ENCODE measurements at regions not wholly inside any gene's neighbourhood (a gene's known extent, or its start where the extent isn't known, plus 50 kb on each side); places are given as distances from the start of the nearest gene placed in this dataset.

- TF ChIP-seq CTCF (IDR thresholded peaks at IDR 0.05), result no peak
- H3K27me3 ChIP-seq (ENCODE audit: control insufficient read depth, insufficient read depth, low read length), result no peaks in the 10 kb centered on the region
- H3K4me1 ChIP-seq, result no peaks in the 10 kb centered on the region
- no peak overlapping the region for H2AFZ ChIP-seq
- H3K36me3 ChIP-seq (ENCODE audit: control insufficient read depth, insufficient read depth, low read length), result no peaks in the 10 kb centered on the region
- H3K4me3 ChIP-seq (ENCODE audit: low read depth, low read length), result no peak overlapping the region
- no peak overlapping the region for H3K4me2 ChIP-seq (ENCODE audit: low read length)
- no peak overlapping the region for H3K27ac ChIP-seq
- H3K9me3 ChIP-seq (ENCODE audit: control insufficient read depth, low read length), result no peaks in the 10 kb centered on the region
- H3K79me2 ChIP-seq, result no peaks in the 10 kb centered on the region
- H3K9ac ChIP-seq, result no peak overlapping the region
These were observed 396.8 kb upstream of the DDHD1 start for GRCh38 chr14:53549956-53550355.

GRCh38 chr14:53547593-53547992, 394.5 kb upstream of the DDHD1 start:
- Histone ChIP-seq H3K4me1 (no peaks in the 10 kb centered on the region), H2AFZ (no peak overlapping the region), H3K9ac (no peak overlapping the region), H3K4me3 (ENCODE audit: low read depth, low read length) (no peak overlapping the region), H3K27ac (no peak overlapping the region), H3K9me3 (ENCODE audit: control insufficient read depth, low read length) (no peaks in the 10 kb centered on the region), H3K27me3 (ENCODE audit: control insufficient read depth, insufficient read depth, low read length) (no peaks in the 10 kb centered on the region), H3K36me3 (ENCODE audit: control insufficient read depth, insufficient read depth, low read length) (no peaks in the 10 kb centered on the region), H3K79me2 (no peaks in the 10 kb centered on the region), H3K4me2 (ENCODE audit: low read length) (no peak overlapping the region)
- TF ChIP-seq CTCF (IDR thresholded peaks at IDR 0.05), result no peak

- no peak overlapping the region for H3K4me3 ChIP-seq (ENCODE audit: low read depth, low read length)
- TF ChIP-seq CTCF (IDR thresholded peaks at IDR 0.05), result no peak
- H3K79me2 ChIP-seq, result no peaks in the 10 kb centered on the region
- H3K4me1 ChIP-seq, result no peaks in the 10 kb centered on the region
- H3K9me3 ChIP-seq (ENCODE audit: control insufficient read depth, low read length), result no peaks in the 10 kb centered on the region
- H3K4me2 ChIP-seq (ENCODE audit: low read length), result no peak overlapping the region
- H3K27me3 ChIP-seq (ENCODE audit: control insufficient read depth, insufficient read depth, low read length), result no peaks in the 10 kb centered on the region
- H3K36me3 ChIP-seq (ENCODE audit: control insufficient read depth, insufficient read depth, low read length), result no peaks in the 10 kb centered on the region
- no peak overlapping the region for H2AFZ ChIP-seq
- H3K27ac ChIP-seq, result no peak overlapping the region
- no peak overlapping the region for H3K9ac ChIP-seq
These were observed 392.1 kb upstream of the DDHD1 start for GRCh38 chr14:53545217-53545616.

- no peak for TF ChIP-seq CTCF (IDR thresholded peaks at IDR 0.05)
These were observed 389.6 kb upstream of the DDHD1 start for GRCh38 chr14:53542732-53543131.

GRCh38 chr14:53541411-53541810, 388.3 kb upstream of the DDHD1 start:
- no peaks in the 10 kb centered on the region for H3K9me3 ChIP-seq (ENCODE audit: control insufficient read depth, low read length)
- no peaks in the 10 kb centered on the region for H3K36me3 ChIP-seq (ENCODE audit: control insufficient read depth, insufficient read depth, low read length)
- H3K4me1 ChIP-seq, result no peaks in the 10 kb centered on the region
- no peak overlapping the region for H3K4me2 ChIP-seq (ENCODE audit: low read length)
- no peaks in the 10 kb centered on the region for H3K79me2 ChIP-seq
- H3K9ac ChIP-seq, result no peak overlapping the region
- TF ChIP-seq CTCF (IDR thresholded peaks at IDR 0.05), result no peak
- H3K27me3 ChIP-seq (ENCODE audit: control insufficient read depth, insufficient read depth, low read length), result no peaks in the 10 kb centered on the region
- H3K4me3 ChIP-seq (ENCODE audit: low read depth, low read length), result no peak overlapping the region
- H2AFZ ChIP-seq, result no peak overlapping the region
- H3K27ac ChIP-seq, result no peak overlapping the region

More at GRCh38 chr14:53542732-53543131, 389.6 kb upstream of the DDHD1 start:
- no peak overlapping the region for H3K4me3 ChIP-seq (ENCODE audit: low read depth, low read length)
- no peak overlapping the region for H3K9ac ChIP-seq
- H3K4me2 ChIP-seq (ENCODE audit: low read length), result no peak overlapping the region
- H3K79me2 ChIP-seq, result no peaks in the 10 kb centered on the region
- no peaks in the 10 kb centered on the region for H3K27me3 ChIP-seq (ENCODE audit: control insufficient read depth, insufficient read depth, low read length)
- H2AFZ ChIP-seq, result no peak overlapping the region
- no peaks in the 10 kb centered on the region for H3K4me1 ChIP-seq
- H3K27ac ChIP-seq, result no peak overlapping the region
- no peaks in the 10 kb centered on the region for H3K36me3 ChIP-seq (ENCODE audit: control insufficient read depth, insufficient read depth, low read length)
- H3K9me3 ChIP-seq (ENCODE audit: control insufficient read depth, low read length), result no peaks in the 10 kb centered on the region
